Natural killer cell (primary cell): ENCODE measurements at regions not wholly inside any gene's neighbourhood (a gene's known extent, or its start where the extent isn't known, plus 50 kb on each side); places are given as distances from the start of the nearest gene placed in this dataset.

Experiments
- ATAC-seq, 3 donors: fragments of 150-1000 bp in 2 of 3; fragments of 200-7000 bp in 1 of 3; cut with Tn5 transposase; 1 replicate in 1 of 3; 2 replicates in 2 of 3; pipeline ENCODE4 v1.10.0; 2021; ENCODE audit warnings: mild to moderate bottlenecking in 2 of 3, moderate library complexity in 2 of 3
- DNase-seq, 2 donors: peaks; one replicate each; pipeline versions ENCODE4 v3.0.0 to v3.0.0-alpha.2; 2013 to 2021; ENCODE audit warnings: mixed read lengths in 1 of 2
- H3K27ac ChIP-seq: one replicate; pipeline ENCODE4 v1.5.1; 2013; ENCODE audit warnings: mild to moderate bottlenecking, low read length
- H3K27me3 ChIP-seq: one replicate; pipeline ENCODE4 v1.6.1; 2013; ENCODE audit warnings: low read length; ENCODE audit not compliant: control insufficient read depth, insufficient read depth
- H3K36me3 ChIP-seq: one replicate; pipeline ENCODE4 v1.6.1; 2013; ENCODE audit warnings: low read length; ENCODE audit not compliant: control insufficient read depth, insufficient read depth
- H3K4me1 ChIP-seq: one replicate; pipeline ENCODE4 v1.6.1; 2013; ENCODE audit warnings: low read length; ENCODE audit not compliant: control insufficient read depth, insufficient read depth
- H3K4me3 ChIP-seq: one replicate; pipeline ENCODE4 v1.5.1; 2013; ENCODE audit warnings: low read length
- H3K9me3 ChIP-seq: one replicate; pipeline ENCODE4 v1.6.1; 2013; ENCODE audit warnings: low read length; ENCODE audit not compliant: control insufficient read depth, insufficient read depth
- H3K27ac Mint-ChIP-seq, 2 donors: one replicate each; pipeline ENCODE4 v1.8.0; 2022; ENCODE audit warnings: mild to moderate bottlenecking in 2 of 2, mixed read lengths in 2 of 2, moderate library complexity in 1 of 2
- H3K27me3 Mint-ChIP-seq, 2 donors: one replicate each; pipeline ENCODE4 v1.8.0; 2022; ENCODE audit warnings: low read depth in 2 of 2, mixed read lengths in 2 of 2
- H3K36me3 Mint-ChIP-seq: one replicate; pipeline ENCODE4 v1.8.0; 2022; ENCODE audit warnings: mixed read lengths
- H3K4me1 Mint-ChIP-seq, 2 donors: one replicate each; pipeline ENCODE4 v1.8.0; 2022; ENCODE audit warnings: mixed read lengths in 2 of 2
- H3K4me3 Mint-ChIP-seq: one replicate; pipeline ENCODE4 v1.8.0; 2022; ENCODE audit warnings: mild to moderate bottlenecking, moderate library complexity, mixed read lengths
- H3K9me3 Mint-ChIP-seq, 2 donors: one replicate each; pipeline ENCODE4 v1.8.0; 2022; ENCODE audit warnings: mixed read lengths in 2 of 2
- WGBS: methylation state at CpG from one replicate; pipeline ENCODE4 v1.1.7; 2013; ENCODE audit warnings: missing lambda C conversion rate; ENCODE audit not compliant: insufficient coverage; 5-methylcytosine and 5-hydroxymethylcytosine counted together
- intact Hi-C: fragments of 100-400 bp; cut with micrococcal nuclease; formaldehyde crosslinking; loops from one replicate; pipeline ENCODE4 v1.14.2; 2022
- TF ChIP-seq, protein P1 (sequence below): fragments of 200-600 bp; IDR thresholded peaks from one replicate; pipeline ENCODE4 v1.8.0; 2022; ENCODE audit warnings: antibody characterized with exemption

DNA sequence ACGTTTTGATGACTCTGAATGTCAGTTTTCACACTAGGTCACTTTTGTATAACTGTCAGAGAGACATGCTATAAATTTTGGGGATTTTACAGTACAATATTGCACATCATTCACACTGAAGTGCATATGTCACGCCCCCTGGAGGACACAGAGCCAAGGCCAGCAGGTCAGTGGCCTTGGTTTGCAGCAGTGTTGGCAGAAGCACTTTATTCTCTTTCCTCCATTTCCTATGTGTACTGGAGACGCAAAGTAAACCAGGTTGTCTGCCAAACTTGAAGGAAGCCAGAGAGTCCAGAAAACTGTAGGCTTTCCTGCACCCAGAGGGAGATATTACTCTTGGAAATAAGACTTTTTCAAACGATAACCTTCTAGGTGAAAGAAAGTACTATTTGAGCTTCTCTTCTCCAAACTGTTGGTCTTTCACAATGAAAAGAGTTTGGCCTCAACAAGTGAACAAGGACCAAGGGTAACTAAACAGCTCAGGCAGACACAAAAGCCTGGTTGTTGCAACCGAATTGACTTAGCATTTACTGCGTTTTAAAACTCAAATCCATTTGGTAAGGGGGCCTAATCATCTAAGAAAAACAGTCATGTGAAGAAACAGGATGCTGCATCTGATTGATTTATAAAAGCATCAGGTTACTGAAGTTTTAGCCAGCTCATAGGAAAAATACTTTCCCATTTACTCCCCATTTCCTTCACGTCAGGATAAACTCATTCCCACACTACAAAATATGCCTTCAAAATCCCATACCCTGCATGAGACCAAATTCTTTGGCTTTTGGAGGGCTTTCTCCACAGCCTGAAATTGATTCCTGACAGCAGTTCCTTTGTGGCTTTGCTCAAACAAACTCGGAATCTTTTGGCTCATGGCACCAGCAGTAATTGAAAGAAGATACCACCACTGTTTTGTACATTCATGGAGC lies 83.0 kb upstream of the SEC61G start:
- Mint-ChIP-seq H3K9me3 (no peaks in the 10 kb centered on the region), H3K27ac (no peak overlapping the region), H3K27me3 (no peaks in the 10 kb centered on the region), H3K36me3 (no peaks in the 10 kb centered on the region), H3K4me3 (no peak overlapping the region), H3K4me1 (no peaks in the 10 kb centered on the region)
- DNase-seq, result peak in 1 of 2 donors; percentile 14
- TF ChIP-seq, protein P1, sequence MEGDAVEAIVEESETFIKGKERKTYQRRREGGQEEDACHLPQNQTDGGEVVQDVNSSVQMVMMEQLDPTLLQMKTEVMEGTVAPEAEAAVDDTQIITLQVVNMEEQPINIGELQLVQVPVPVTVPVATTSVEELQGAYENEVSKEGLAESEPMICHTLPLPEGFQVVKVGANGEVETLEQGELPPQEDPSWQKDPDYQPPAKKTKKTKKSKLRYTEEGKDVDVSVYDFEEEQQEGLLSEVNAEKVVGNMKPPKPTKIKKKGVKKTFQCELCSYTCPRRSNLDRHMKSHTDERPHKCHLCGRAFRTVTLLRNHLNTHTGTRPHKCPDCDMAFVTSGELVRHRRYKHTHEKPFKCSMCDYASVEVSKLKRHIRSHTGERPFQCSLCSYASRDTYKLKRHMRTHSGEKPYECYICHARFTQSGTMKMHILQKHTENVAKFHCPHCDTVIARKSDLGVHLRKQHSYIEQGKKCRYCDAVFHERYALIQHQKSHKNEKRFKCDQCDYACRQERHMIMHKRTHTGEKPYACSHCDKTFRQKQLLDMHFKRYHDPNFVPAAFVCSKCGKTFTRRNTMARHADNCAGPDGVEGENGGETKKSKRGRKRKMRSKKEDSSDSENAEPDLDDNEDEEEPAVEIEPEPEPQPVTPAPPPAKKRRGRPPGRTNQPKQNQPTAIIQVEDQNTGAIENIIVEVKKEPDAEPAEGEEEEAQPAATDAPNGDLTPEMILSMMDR, result no peak
- Histone ChIP-seq H3K36me3 (no peaks in the 10 kb centered on the region), H3K9me3 (no peaks in the 10 kb centered on the region), H3K4me1 (no peaks in the 10 kb centered on the region), H3K27ac (no peak overlapping the region), H3K27me3 (no peaks in the 10 kb centered on the region), H3K4me3 (no peak overlapping the region)
- WGBS, result 55% methylated on average over 7 of the region's 8 CpGs
- no peak for ATAC-seq
- intact Hi-C loops, result no loop called here

DNA sequence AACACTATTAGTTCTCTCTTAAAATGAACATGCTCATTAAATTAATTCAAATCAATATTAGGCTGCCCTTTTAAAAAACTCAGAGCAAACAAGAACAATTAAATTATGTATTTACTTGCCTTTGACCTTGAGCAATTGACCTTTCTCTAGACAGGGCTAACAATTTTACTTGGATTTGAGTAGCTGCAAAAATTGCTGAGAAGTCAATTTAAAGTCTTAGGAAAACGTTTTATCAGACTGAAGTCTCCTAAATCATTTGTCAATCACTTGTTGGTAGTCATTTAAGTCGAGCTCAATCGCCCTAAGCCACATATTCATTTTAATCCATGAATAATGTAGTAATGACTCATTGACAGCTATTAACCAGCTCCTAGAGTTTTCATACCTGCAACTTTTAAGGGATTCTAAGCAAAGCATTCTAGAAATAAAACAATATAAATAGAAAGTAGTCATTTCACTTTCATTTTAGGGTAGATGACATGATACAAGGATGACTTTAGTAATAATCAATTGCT lies 84.9 kb upstream of the SEC61G start:
- H3K4me1 Mint-ChIP-seq, result no peaks in the 10 kb centered on the region
- TF ChIP-seq, protein P1, result no peak
- WGBS, result no CpG with 5 or more reads among the region's 3 CpGs

DNA sequence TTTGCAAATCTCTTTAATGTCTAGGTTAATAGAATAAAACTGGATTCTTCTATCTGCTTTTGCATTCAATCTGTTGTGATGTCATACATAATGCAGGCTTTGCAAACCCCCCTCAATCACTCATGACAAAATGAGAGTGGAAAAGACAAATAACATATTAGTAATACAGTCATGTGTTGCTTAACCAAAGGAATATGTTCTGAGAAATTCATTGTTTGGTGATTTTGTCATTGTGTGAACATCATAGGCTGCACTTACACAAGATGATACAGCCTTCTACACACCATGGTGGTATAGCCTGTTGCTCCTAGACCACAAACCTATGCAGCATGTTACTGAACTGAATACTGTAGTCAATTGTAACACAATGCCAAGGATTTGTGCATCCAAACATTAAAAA lies 87.3 kb upstream of the SEC61G start:
- Mint-ChIP-seq H3K4me1 (no peaks in the 10 kb centered on the region), H3K27ac (no peak overlapping the region), H3K36me3 (no peaks in the 10 kb centered on the region), H3K4me3 (no peak overlapping the region), H3K9me3 (peaks cover 4% of the 10 kb centered on the region in 2 donors), H3K27me3 (no peaks in the 10 kb centered on the region)
- ATAC-seq (no peak), DNase-seq (no peak)
- TF ChIP-seq, protein P1, result no peak
- intact Hi-C loops, result no loop called here
- Histone ChIP-seq H3K4me1 (no peaks in the 10 kb centered on the region), H3K36me3 (no peaks in the 10 kb centered on the region), H3K27ac (no peak overlapping the region), H3K9me3 (no peaks in the 10 kb centered on the region), H3K4me3 (no peak overlapping the region), H3K27me3 (no peaks in the 10 kb centered on the region)

More for the DNA sequence above, 84.9 kb upstream of the SEC61G start:
- Mint-ChIP-seq H3K4me3 (no peak overlapping the region), H3K36me3 (no peaks in the 10 kb centered on the region), H3K27ac (no peak overlapping the region), H3K27me3 (no peaks in the 10 kb centered on the region), H3K9me3 (peaks cover 0 to 4% of the 10 kb centered on the region in 2 donors)
- DNase-seq (no peak), ATAC-seq (no peak)
- intact Hi-C loops, result no loop called here
- no peaks in the 10 kb centered on the region for H3K4me1 ChIP-seq
- no peaks in the 10 kb centered on the region for H3K36me3 ChIP-seq
- no peak overlapping the region for H3K4me3 ChIP-seq
- H3K27me3 ChIP-seq, result no peaks in the 10 kb centered on the region
- no peak overlapping the region for H3K27ac ChIP-seq
- no peaks in the 10 kb centered on the region for H3K9me3 ChIP-seq
